BE2C (cell line): ENCODE measurements at regions not wholly inside any gene's neighbourhood (a gene's known extent, or its start where the extent isn't known, plus 50 kb on each side); places are given as distances from the start of the nearest gene placed in this dataset.

Experiments used
- DNase-seq: peaks from one replicate; pipeline ENCODE4 v3.0.0-alpha.2; 2020
- H3K27me3 ChIP-seq: fragments of 250-450 bp; sonication (Bioruptor Pico); 2 replicates; pipeline ENCODE4 v1.5.1; 2020; ENCODE audit warnings: mild to moderate bottlenecking
- H3K36me3 ChIP-seq: fragments of 250-450 bp; sonication (Bioruptor Pico); 2 replicates; pipeline ENCODE4 v1.5.1; 2020; ENCODE audit warnings: mild to moderate bottlenecking
- H3K4me1 ChIP-seq: fragments of 250-450 bp; sonication (Bioruptor Pico); 2 replicates; pipeline ENCODE4 v1.5.1; 2020
- H3K4me3 ChIP-seq: 2 replicates; pipeline ENCODE4 v1.5.1; 2011; ENCODE audit warnings: low read depth, low read length
- H3K9me3 ChIP-seq: fragments of 250-450 bp; sonication (Bioruptor Pico); 2 replicates; pipeline ENCODE4 v1.5.1; 2020
- CTCF ChIP-seq: IDR thresholded peaks from 2 replicates; pipeline ENCODE4 v1.5.1; 2012; ENCODE audit warnings: mild to moderate bottlenecking, low read depth, low read length

GRCh38 chr3:127365163-127365798 is 77.4 kb upstream of the PRR20G start:
- H3K36me3 ChIP-seq = no peaks in the 10 kb centered on the region
- no peaks in the 10 kb centered on the region for H3K27me3 ChIP-seq
- H3K9me3 ChIP-seq = no peaks in the 10 kb centered on the region
- peaks cover 2% of the 10 kb centered on the region; the same call in 1 of the 2 replicates for H3K4me1 ChIP-seq
- H3K4me3 ChIP-seq = no peak overlapping the region
- no peak for TF ChIP-seq CTCF
- no peak for DNase-seq

- no peak for DNase-seq
- TF ChIP-seq CTCF = no peak
- Histone ChIP-seq H3K4me1 (no peaks in the 10 kb centered on the region; the same call in 1 of the 2 replicates), H3K4me3 (no peak overlapping the region), H3K27me3 (no peaks in the 10 kb centered on the region), H3K9me3 (no peaks in the 10 kb centered on the region), H3K36me3 (no peaks in the 10 kb centered on the region)
Measured at GRCh38 chr3:127363891-127364290, 76.0 kb upstream of the PRR20G start.

GRCh38 chr3:127363171-127363570 is 75.3 kb upstream of the PRR20G start:
- no peak for TF ChIP-seq CTCF
- H3K4me3 ChIP-seq = no peak overlapping the region

GRCh38 chr3:127360647-127361046 is 72.8 kb upstream of the PRR20G start:
- no peak for DNase-seq
- Histone ChIP-seq H3K4me3 (no peak overlapping the region), H3K9me3 (no peaks in the 10 kb centered on the region), H3K36me3 (no peaks in the 10 kb centered on the region), H3K27me3 (no peaks in the 10 kb centered on the region), H3K4me1 (no peaks in the 10 kb centered on the region)
- TF ChIP-seq CTCF = no peak

More at GRCh38 chr3:127363171-127363570, 75.3 kb upstream of the PRR20G start:
- Histone ChIP-seq H3K4me1 (no peaks in the 10 kb centered on the region), H3K36me3 (no peaks in the 10 kb centered on the region), H3K27me3 (no peaks in the 10 kb centered on the region), H3K9me3 (no peaks in the 10 kb centered on the region)
- no peak for DNase-seq

- Histone ChIP-seq H3K4me3 (no peak overlapping the region), H3K36me3 (no peaks in the 10 kb centered on the region), H3K4me1 (no peaks in the 10 kb centered on the region), H3K27me3 (no peaks in the 10 kb centered on the region), H3K9me3 (no peaks in the 10 kb centered on the region)
- TF ChIP-seq CTCF = no peak
- no peak for DNase-seq
Measured at GRCh38 chr3:127358641-127359040, 70.8 kb upstream of the PRR20G start.

GRCh38 chr3:127356381-127356780 is 68.5 kb upstream of the PRR20G start:
- Histone ChIP-seq H3K27me3 (no peaks in the 10 kb centered on the region), H3K36me3 (no peaks in the 10 kb centered on the region), H3K4me3 (no peak overlapping the region), H3K4me1 (no peaks in the 10 kb centered on the region), H3K9me3 (no peaks in the 10 kb centered on the region)
- no peak for DNase-seq
- TF ChIP-seq CTCF = no peak
